ENCODE measurements at regions not wholly inside any gene's neighbourhood (a gene's known extent, or its start where the extent isn't known, plus 50 kb on each side); places are given as distances from the start of the nearest gene placed in this dataset.

- H3K18ac ChIP-seq (ENCODE audit: insufficient read length, low read depth, low read length) = no peak overlapping the region
- no peak overlapping the region for H2AFZ ChIP-seq (ENCODE audit: low read length)
- Mint-ChIP-seq H3K36me3 (ENCODE audit: insufficient read depth in 1 of 3, low read depth in 3 of 3) (no peaks in the 10 kb centered on the region), H3K4me1 (peaks cover 2 to 3% of the 10 kb centered on the region in 2 experiments; a peak in 1 of 4 replicates), H3K27ac (no peak overlapping the region), H3K9me3 (no peaks in the 10 kb centered on the region), H3K27me3 (ENCODE audit: low read depth) (no peaks in the 10 kb centered on the region; the same call in 1 of the 2 replicates), H3K4me3 (no peak overlapping the region)
- H2BK20ac ChIP-seq (ENCODE audit: low read depth, low read length, poor library complexity, severe bottlenecking) = no peak overlapping the region
- no peak overlapping the region for H3K23ac ChIP-seq (ENCODE audit: insufficient read length, low read depth, low read length)
- H4K91ac ChIP-seq (ENCODE audit: insufficient read length, low read depth, low read length) = no peak overlapping the region
- H3K4me2 ChIP-seq (ENCODE audit: insufficient read depth, insufficient read length, low read length) = no peak overlapping the region
- no peaks in the 10 kb centered on the region for H3K79me1 ChIP-seq (ENCODE audit: insufficient read depth, low read depth, low read length, poor library complexity, severe bottlenecking)
- no peaks in the 10 kb centered on the region for H3K4me1 ChIP-seq (ENCODE audit: insufficient read depth, low read length)
- no peak overlapping the region for H2BK12ac ChIP-seq (ENCODE audit: insufficient read length, low read depth, low read length)
- DNase-seq = no peak
- no peak overlapping the region for H2BK5ac ChIP-seq (ENCODE audit: insufficient read length, low read length)
- no peak overlapping the region for H3K14ac ChIP-seq (ENCODE audit: insufficient read depth, low read length)
- H4K20me1 ChIP-seq (ENCODE audit: control insufficient read depth, insufficient read depth, insufficient read length) = no peaks in the 10 kb centered on the region
- no peak overlapping the region for H4K5ac ChIP-seq (ENCODE audit: insufficient read length, low read depth, low read length)
- H3K4ac ChIP-seq (ENCODE audit: low read depth, low read length) = no peak overlapping the region
- no peak overlapping the region for H3K56ac ChIP-seq (ENCODE audit: insufficient read length, low read depth, low read length)
- no peak overlapping the region for H2BK120ac ChIP-seq (ENCODE audit: low read depth, low read length, poor library complexity, severe bottlenecking)
- no CpG with 5 or more reads among the region's 4 CpGs for WGBS (ENCODE audit: extremely low coverage, insufficient read length, low lambda C conversion rate)
- no peaks in the 10 kb centered on the region for H3K79me2 ChIP-seq (ENCODE audit: insufficient read depth, low read length)
- no peak overlapping the region for H3T11ph ChIP-seq (ENCODE audit: low read length)
- H2BK15ac ChIP-seq (ENCODE audit: low read depth, low read length) = no peak overlapping the region
- no peak overlapping the region for H4K8ac ChIP-seq (replicated peaks; ENCODE audit: insufficient read length, low read depth, low read length)
- H3K23me2 ChIP-seq (ENCODE audit: insufficient read length, low read depth, low read length, poor library complexity, severe bottlenecking) = no peaks in the 10 kb centered on the region
- no peak overlapping the region for H2AK5ac ChIP-seq (ENCODE audit: insufficient read length, low read length)
- H3K27ac ChIP-seq (ENCODE audit: insufficient read length, low read depth, low read length) = no peak overlapping the region
- TF ChIP-seq CTCF (conservative IDR thresholded peaks at IDR 0.05) = no peak
- H3K9ac ChIP-seq (ENCODE audit: extremely low read depth, insufficient read length, low read length) = no peak overlapping the region
- H3K9me3 ChIP-seq (ENCODE audit: control insufficient read depth, low read depth, low read length) = no peaks in the 10 kb centered on the region
- no peaks in the 10 kb centered on the region for H3K27me3 ChIP-seq (ENCODE audit: insufficient read depth, low read length)
Measured at GRCh38 chr6:63403725-63404124, 83.9 kb upstream of the LGSN start.

All from H9 (cell line).